EH (cell line): ENCODE measurements at regions not wholly inside any gene's neighbourhood (a gene's known extent, or its start where the extent isn't known, plus 50 kb on each side); places are given as distances from the start of the nearest gene placed in this dataset.
"Not testable (repeated sequence)": the region's sequence is repeated elsewhere in the genome, so short reads cannot be mapped to it uniquely, and the experiment has no call there.

Experiments
- DNase-seq: peaks from one replicate; pipeline ENCODE4 v3.0.0-alpha.2; 2015; ENCODE audit warnings: low read depth

DNA sequence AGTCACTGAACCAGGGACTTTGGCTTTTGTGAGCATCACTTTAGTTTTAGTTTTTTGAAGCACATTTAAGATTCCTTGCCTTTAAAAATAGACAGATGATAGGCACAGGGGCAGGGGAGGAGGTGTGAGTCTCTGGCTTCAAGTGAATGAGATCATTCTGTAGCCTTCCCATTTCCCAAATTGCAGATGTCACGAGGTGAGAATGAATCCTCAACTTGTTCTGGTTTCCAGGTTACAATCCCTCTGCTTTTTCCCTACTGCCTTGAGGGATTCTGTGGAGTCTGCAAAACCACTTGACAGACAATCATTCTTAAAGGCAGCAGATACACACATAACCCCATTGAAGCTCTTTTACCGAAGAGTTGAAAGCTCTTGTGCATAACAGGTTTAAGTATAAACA, 332.4 kb downstream of the DMAC1 start:
- no peak for DNase-seq

DNA sequence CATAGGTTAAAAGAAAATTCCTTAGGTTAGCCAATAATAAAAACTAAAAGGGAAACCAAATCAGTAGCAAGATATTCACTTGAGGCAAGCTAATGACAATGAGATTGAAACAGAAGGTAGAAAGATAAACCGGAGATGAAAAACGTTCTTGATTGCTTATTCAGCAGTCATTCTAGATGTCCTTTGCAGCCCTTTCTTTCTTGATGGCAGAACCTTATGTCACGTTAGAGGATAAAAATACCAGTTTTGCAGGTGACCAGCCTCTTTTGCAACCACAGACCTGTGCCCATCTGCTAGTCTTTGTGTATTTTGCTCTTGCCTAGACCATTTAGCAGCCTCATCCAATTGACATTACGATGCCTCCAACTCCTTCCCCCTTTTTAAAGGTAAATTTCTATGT, 337.8 kb downstream of the DMAC1 start:
- no peak for DNase-seq

DNA sequence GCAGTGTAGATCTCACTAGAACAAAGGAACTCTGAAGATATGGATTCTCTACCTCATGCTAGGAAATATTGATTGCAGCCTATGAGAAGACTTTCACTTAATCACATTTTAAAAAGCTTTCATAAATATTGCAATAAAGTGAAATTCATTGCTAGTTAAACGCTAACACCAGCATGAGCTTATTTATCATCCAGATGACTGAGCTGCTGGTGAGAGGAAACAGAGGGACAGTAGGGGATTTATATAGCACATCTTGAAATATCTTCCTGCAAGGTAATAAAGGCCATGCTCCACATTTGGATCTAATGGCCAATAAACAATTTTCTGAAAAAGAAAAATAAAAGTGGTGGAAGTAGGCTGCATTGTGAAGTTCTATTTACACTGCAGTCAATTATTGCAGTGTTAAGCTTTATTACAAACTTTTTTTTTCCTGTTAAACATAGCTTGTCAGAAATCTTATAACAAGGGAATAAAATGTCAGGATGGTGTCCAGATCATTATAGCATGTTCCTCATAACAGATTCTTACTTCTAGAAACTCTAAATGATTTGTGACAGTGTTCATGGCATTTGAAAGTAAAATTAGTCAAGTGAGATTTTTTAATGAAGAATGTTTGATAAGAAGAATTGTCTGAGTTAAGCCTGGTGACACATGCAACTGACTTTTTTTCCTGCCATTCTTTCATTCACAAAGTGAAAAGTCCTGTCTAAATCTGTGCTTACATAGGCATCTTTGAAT, 342.6 kb downstream of the DMAC1 start:
- no peak for DNase-seq

DNA sequence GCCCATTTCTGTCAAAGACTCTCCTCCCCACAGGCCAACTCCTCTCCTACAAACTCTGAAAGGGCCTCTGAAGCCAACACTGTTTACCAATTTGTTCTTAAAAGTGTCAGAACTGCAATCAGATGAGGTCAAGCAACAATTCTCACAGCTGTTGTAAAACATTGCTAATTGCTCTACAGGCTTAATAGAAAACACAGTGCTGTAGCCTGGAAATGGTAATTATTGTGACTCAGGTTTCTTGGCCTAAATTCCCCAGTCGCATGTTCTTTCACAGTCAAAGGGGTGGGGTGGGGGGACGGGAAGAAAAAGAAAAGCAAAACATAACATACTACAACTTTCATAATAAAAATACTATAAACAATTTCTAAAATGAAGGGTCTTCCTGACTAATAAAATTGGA, 343.2 kb downstream of the DMAC1 start:
- DNase-seq = no peak

DNA sequence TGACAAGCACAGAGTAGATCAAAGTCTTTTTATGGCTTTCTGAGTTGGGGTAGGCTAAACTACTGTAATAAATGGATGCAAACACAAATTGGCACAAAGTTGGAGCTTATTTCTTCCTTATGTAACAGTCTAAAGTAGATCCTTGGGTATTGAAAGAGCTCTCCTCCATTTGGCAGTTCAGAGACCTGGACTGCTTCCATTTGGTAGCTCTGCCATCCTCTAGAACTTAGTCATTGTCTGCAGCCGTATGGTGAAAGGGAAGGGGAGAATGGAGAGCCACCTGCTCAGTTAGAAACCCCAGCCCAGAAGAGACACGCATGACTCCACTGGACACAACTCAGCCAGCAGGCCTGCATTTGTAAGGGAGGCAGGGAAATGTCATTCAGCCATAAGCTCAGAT, 345.0 kb downstream of the DMAC1 start:
- no peak for DNase-seq

DNA sequence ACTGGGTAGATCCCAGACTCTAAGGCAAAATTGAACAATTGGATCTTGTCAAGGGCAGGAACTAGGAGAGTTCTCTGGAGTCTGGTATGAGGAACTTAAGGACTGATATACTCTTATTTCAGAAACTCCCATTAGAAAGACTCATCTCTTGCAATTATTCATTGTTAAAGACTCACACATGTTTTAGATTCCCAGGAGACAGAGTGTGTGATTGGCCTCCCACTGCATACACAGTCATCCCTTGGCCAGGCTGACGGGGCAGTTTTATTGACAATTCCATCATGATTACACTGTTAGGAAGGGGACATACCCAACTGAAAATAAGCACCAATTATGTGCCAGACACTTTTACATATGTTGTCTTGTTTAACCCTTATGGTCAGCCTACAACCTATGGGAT, 347.2 kb downstream of the DMAC1 start:
- DNase-seq = peak; percentile 72

DNA sequence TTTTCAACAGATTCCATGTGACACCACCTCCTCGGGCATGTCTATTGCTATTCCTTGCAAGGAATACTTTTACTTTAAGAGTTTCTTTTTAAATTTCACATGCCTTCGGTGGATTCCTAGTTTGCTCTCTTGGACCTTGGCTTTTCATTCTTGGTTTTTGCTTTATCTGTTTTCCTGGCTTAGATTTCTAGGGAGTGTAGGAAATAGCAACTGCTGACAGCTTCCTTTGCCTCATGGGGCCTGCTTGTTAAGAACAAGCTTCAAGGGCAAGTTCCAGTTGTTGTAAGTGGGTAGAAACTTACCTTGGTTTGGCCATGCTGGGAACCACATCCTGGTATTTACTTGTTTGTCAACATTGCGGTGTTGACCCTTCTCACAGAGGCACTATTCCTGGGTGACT, 348.5 kb downstream of the DMAC1 start:
- no peak for DNase-seq

DNA sequence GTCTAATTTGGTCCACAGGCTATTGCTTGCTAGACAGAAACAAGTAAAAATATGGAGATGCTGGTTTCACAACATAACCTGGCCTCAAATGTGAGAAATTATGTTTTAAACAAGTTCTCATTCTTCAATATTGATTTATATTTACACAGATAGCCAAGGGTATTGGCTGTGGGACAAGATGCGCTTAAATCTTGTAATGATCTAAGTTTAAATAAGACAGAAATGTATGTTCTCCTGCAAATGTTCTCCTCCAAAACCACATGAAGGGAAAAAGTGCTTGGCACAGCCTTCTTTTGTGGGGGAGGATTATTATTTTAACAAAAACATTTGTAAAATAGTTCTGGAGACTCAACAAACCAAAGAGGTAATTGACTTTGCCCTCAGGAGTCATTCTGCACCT, 356.0 kb downstream of the DMAC1 start:
- no peak for DNase-seq

DNA sequence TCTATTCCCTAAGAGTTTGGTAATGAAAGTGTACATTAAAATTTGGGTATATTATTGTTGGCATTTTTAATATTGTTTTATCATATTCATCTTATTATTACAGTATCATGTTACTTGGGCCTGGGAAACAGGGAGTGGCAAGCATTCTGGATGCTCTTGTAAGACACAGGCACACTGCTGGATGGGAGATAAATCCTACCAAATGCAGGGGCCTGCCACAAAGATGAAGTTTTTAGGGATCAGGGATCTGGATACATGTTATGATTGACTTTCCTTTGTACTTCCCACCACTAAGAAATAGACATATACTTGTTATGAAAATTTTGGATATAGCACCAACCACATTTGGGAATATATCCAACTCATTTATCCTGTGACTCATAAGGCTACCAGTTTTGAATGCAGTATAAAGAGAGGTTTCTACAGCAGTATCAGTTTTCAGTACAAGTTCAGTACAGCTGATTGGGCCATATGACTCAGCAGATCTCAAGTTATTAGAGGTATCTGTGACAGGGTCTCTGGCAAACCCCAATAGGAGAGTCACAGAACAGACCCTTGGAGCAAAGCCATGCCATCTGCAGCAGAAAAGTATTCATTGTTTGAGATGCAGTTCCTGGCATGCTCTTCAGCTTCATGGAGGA, 360.1 kb downstream of the DMAC1 start:
- peak; percentile 1 for DNase-seq

DNA sequence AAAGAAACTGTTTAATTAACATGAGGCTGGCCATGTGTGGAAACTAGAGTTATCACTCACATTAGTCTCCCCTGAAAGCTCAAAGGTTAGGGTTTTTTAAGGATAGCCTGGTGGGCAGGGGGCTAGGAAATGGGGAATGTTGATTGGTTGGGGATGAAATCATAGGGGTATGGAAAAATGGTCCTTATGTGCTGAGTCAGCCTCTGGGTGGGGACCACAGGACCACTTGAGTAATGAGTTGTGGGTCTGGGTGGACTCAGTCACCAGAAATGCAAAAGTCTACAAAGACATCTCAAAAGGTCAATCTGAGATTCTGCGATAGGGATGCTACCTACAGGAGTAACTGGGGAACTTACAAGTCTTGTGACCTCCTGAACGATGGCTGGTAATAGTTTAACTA, 362.8 kb downstream of the DMAC1 start:
- DNase-seq = no peak

DNA sequence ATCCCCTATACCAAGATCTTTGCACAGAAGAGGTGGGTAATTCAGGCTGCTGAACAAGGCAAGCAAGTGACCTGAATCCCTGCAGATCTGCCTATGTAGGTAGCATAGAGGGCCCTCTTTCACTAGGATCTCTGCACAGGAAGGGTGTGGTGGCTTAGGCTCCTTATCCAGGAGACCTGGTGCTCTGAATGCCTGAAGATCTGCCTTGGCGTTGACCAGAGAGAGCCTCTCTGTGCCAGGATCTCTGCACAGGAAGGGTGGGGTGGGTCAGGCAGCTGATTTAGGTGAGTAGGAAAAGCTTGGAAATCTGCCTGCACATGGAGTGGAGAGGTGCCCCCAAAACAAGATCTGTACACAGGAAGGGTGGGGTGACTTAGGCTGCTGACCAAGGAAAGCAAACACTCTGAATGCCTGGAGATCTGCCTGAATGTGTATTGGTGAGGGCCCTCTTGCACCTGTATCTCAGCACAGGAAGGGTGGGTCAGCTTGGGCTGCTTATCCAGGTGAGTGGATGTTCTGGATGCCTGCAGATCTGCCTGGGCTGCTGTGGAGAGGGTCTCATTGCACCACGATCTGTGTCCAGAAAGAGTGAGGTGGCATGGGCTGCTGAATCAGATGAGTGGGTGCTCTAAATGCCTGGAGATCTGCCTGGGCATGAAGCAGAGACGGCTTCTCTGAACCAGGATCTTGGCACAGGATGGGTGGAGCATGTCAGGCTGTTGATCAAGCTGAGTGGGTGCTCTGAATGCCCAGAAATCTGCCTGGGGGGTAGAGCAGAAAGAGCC, 365.9 kb downstream of the DMAC1 start:
- DNase-seq = no peak

DNA sequence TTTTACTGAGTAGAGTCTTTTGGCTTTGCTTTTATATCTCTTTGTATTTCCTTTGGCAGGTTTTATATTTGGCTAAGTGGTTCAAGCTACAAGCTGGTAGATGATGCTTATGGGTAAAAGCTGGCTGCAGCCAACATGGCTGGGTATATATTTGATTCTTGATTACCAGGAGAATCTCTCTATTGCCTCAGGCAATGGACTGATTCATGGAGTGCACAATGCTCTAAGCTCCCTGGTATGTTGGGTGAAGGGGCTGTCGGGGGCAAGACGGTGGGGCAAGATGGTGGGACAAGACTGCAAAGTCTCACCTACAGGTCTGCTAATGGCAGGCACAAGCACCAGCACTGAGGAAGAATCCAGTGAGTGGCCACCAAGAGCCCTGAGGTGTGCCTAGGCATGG, 366.6 kb downstream of the DMAC1 start:
- DNase-seq = no peak

DNA sequence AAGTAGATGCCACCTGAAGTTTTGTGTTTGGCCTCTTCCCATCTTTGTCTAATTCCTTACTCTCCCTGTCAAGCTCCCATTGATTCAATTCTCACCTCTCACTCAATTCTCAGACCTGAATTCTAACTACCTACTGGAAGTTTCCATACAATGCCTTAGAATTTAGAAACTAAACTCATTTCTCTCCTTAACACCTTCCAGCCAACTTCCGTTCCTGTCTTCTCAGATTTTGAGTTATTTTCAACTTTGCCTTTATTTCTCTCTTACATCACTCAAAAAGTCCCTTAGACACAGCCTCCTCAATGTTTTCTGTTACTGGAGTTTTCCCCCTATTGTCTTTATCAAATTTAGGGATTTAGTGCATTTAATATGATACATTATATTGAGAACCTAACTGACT, 382.2 kb downstream of the DMAC1 start:
- DNase-seq = not testable (repeated sequence)

DNA sequence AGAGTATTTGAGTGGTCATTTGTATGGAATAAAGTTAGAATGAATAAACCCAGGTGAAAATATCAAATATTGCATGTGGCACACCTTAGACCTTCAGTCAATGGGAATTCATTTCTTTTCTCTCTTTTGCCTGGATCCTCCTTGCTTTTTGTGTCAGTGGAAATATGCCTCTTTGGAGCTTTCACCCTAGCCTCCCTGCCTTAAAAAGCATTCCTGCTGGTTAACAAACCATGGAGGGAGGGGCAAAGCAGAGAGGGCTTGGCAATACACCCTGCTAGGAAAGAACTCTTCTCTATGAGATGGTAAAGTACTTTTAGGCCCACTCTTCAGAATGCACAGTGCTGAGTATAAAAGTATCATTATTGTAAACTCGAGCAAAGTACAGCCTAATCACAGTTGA, 383.7 kb downstream of the DMAC1 start:
- no peak for DNase-seq

DNA sequence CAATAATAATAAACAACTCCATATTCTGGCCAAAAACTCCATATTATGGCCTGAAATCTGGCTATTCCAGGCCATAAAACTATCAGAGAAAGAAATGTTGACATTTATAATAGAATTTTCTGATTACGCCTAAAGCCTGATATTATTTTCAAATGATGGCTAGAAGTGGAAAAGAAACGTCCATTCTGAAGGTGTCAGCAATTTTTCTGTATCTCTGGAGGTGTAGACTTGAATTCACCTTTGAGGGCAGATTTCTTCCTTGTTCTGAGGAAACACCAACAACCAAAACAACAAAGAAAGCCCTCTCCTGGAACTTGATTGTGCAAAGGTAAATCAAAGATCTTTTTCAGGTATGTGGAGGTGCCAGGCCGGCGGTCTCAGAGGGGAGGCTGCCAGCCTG, 390.7 kb downstream of the DMAC1 start:
- DNase-seq = no peak

DNA sequence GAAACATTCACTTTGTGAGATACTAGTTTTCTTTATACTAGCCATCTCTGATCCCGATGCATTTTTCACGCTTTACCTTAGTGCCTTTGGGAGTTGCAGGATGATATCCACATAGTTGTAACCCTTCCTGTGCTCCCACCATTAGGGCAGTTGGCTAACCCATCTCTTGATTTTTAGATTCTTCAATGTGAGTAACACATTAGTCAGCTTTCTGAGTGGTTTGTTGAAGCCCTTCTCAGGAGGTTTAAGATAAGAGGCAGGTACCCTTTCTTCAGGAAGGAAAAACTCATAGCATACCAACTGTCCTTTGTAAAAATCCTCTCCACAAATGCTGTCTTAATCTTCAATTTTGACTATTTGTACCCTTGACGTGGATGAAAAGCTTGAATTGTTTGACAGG, 392.3 kb downstream of the DMAC1 start:
- no peak for DNase-seq

DNA sequence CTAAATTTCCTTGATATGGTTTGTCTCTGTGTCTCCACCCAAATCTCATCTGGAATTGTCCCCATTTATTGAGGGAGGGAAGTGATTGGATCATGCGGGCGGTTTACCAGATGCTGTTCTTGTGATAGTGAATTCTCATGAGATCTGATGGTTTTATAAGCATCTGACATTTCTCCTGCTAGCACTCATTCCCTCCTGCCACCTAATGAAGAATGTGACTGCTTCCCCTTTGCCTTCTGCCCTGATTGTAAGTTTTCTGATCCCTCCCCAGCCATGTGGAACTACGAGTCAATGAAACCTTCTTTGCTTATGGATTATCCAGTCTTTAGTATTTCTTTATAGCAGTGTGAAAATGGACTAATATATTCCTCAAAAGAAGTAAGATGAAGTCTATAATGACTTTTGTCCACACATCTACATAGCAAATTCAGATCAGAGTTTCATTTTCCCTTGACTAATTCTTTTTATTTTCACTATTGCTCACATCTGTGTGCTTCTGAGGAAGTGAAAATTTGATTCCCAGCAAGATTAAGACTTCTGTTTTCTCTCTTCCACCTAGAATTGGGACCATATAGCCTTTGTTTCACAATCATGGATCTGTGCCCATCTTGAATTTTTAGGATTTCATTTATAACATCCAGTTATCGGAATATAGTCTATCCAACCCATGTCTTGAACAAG, 393.5 kb downstream of the DMAC1 start:
- no peak for DNase-seq

DNA sequence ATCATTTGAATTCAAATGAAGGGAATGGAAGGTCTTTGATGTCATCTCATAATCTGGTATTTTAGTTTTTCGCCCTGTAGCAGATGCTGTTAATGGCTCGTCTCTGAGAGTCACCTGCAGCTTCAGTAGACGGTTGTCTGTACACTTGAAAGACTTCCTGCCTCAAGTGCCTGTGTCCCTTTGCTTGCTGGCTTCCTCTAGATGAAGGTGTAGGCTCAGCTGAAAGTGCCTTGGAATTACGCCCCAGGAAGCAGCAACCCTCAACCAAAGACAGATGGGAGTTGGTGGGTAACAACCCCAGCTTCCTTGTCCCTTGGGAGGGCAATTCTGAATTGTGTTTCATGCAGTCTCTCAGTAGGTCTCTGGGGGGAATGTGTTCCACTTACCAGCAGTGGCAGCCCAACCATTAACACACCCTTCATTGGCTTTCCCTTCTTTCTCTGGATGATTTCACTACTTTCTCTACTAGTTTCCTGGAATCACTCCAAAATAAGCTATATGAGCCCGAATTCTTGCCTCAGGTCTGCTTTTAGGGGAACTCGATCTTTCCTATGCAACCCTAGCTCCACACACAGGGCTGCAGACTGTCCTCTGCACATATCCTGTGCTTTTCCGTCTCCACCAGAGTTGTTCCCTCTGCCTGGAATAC, 395.6 kb downstream of the DMAC1 start:
- no peak for DNase-seq

DNA sequence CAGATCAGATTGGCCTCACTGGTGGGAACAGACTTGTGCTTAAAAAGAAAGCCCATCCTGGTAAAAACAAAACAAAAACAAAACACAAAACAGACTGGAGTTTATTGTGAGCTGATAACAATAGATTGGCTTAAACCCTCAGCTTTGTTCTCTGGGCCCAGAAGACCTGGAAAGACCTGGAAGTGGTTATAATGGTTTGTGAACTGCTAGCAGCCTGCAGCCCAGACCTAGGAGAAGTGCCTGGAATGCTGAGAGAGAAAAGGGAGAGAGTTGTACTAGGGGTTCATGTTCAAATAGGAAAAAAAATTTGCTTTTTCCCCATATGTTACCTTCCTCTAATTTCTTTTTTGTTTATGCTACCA, 396.6 kb downstream of the DMAC1 start:
- DNase-seq = no peak

DNA sequence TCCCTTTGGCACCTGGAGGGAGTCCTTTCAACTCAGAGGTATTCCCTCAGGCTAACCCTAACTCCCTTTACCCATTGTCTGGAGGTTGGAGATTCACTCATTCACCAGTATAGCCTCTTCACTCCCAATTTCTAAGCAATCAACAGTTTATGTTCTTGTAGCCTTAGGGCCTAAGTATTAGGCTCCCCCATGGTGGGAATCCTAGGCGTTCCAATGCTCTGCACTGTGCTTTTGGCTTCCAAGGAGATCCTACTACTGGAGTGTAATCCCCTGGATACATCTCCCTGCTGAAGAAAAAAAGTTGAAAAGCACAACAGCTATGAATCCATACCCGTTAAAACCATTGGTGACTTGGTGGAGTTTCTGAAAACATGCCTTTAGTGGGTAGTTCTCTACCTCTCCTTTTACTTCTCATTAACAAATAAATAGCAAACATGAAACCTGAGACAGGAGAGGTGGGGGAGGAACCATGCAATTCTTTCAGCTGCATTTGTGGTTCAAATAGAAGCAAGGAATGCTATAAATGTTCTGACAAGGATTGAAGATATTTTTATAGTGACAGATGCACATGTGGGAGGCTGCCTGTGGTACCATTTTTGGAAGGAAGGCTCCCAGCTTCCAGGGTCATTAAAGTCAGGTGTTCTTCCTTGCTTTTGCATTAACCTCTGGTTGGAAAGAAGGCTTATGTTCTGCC, 397.1 kb downstream of the DMAC1 start:
- peak; percentile 35 for DNase-seq

DNA sequence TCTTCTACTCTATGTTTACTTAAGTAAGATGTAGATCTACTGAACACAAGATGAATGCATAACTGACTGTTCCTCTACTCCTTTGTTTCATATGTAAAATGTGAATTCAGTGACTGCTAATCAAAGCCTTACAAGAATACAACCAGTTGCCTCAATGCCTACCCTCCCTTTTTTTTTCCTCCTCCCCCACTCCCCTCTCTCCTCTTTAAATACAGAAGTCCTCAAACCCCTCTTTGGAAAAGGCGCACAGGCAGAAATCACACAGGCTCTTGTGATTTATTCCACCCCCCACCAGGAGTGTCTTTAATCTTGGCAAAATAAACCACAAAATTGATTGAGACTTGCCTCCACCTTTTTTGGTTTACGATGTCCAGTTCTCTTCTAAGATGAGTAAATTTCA, 398.5 kb downstream of the DMAC1 start:
- no peak for DNase-seq
